K562 (cell line): ENCODE measurements at regions not wholly inside any gene's neighbourhood (a gene's known extent, or its start where the extent isn't known, plus 50 kb on each side); places are given as distances from the start of the nearest gene placed in this dataset.

ENCODE experiments used
- CBX1 ChIP-seq: sonication (generic); IDR thresholded peaks from 2 replicates; pipeline ENCODE4 v1.6.1; 2016; ENCODE audit warnings: antibody characterized with exemption, low read depth, mild to moderate bottlenecking
- CTCF ChIP-seq, 3 experiments: IDR thresholded peaks in 2 of 3; conservative IDR thresholded peaks in 1 of 3; 2 replicates each; pipeline ENCODE4 v1.5.1; 2011 to 2012; ENCODE audit warnings: low read length in 3 of 3, mild to moderate bottlenecking in 3 of 3, control low read depth in 2 of 3, improper control_type of control experiment in 1 of 3, inconsistent platforms in 1 of 3, low read depth in 1 of 3, mixed read lengths in 1 of 3, moderate library complexity in 1 of 3; ENCODE audit not compliant: insufficient read depth in 2 of 3
- EP300 ChIP-seq: IDR thresholded peaks from 2 replicates; pipeline ENCODE4 v1.6.1; 2012; ENCODE audit warnings: low read length, improper control_type of control experiment
- ZC3H11A ChIP-seq: IDR thresholded peaks from 2 replicates; pipeline ENCODE4 v1.6.1; 2012; ENCODE audit warnings: low read depth, low read length, improper control_type of control experiment
- ZNF217 ChIP-seq: sonication (generic); formaldehyde crosslinking; IDR thresholded peaks from 2 replicates; pipeline ENCODE4 v1.8.0; 2022; ENCODE audit warnings: mild to moderate bottlenecking, missing genetic modification reagents
- ZNF561 ChIP-seq: fragments of 450-650 bp; formaldehyde crosslinking; conservative IDR thresholded peaks from 2 replicates; pipeline ENCODE4 v1.4.0; 2020; ENCODE audit warnings: mild to moderate bottlenecking, moderate library complexity
- TF ChIP-seq, protein P1 (sequence below): fragments of 450-650 bp; IDR thresholded peaks from 2 replicates; pipeline ENCODE4 v1.6.1; 2016; ENCODE audit warnings: mild to moderate bottlenecking
- TF ChIP-seq, protein P2 (sequence below): IDR thresholded peaks from 2 replicates; pipeline ENCODE4 v1.6.1; 2012; ENCODE audit warnings: low read depth, low read length, improper control_type of control experiment, borderline replicate concordance

- no peak for TF ChIP-seq EP300
- TF ChIP-seq CTCF (IDR thresholded peaks at IDR 0.05 in 2 of 3, conservative IDR thresholded peaks at IDR 0.05 in 1 of 3; ENCODE audit: insufficient read depth in 2 of 3, low read depth in 1 of 3, low read length in 3 of 3) = no peak
- TF ChIP-seq, protein P1, sequence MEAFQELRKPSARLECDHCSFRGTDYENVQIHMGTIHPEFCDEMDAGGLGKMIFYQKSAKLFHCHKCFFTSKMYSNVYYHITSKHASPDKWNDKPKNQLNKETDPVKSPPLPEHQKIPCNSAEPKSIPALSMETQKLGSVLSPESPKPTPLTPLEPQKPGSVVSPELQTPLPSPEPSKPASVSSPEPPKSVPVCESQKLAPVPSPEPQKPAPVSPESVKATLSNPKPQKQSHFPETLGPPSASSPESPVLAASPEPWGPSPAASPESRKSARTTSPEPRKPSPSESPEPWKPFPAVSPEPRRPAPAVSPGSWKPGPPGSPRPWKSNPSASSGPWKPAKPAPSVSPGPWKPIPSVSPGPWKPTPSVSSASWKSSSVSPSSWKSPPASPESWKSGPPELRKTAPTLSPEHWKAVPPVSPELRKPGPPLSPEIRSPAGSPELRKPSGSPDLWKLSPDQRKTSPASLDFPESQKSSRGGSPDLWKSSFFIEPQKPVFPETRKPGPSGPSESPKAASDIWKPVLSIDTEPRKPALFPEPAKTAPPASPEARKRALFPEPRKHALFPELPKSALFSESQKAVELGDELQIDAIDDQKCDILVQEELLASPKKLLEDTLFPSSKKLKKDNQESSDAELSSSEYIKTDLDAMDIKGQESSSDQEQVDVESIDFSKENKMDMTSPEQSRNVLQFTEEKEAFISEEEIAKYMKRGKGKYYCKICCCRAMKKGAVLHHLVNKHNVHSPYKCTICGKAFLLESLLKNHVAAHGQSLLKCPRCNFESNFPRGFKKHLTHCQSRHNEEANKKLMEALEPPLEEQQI = no peak
- TF ChIP-seq ZNF561 (CRISPR knock-in tag) = no peak
- no peak for TF ChIP-seq CBX1
- TF ChIP-seq, protein P2, sequence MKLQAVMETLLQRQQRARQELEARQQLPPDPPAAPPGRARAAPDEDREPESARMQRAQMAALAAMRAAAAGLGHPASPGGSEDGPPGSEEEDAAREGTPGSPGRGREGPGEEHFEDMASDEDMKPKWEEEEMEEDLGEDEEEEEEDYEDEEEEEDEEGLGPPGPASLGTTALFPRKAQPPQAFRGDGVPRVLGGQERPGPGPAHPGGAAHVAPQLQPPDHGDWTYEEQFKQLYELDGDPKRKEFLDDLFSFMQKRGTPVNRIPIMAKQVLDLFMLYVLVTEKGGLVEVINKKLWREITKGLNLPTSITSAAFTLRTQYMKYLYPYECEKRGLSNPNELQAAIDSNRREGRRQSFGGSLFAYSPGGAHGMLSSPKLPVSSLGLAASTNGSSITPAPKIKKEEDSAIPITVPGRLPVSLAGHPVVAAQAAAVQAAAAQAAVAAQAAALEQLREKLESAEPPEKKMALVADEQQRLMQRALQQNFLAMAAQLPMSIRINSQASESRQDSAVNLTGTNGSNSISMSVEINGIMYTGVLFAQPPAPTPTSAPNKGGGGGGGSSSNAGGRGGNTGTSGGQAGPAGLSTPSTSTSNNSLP = no peak
- TF ChIP-seq ZNF217 (CRISPR knock-in tag) = no peak
- TF ChIP-seq ZC3H11A = no peak
Observed at GRCh38 chr13:63291701-63292100, 1876.1 kb upstream of the PCDH20 start.
